SK-N-SH treated with all-trans-retinoic acid at 6 μM for 48 hours (cell line): ENCODE measurements at regions not wholly inside any gene's neighbourhood (a gene's known extent, or its start where the extent isn't known, plus 50 kb on each side); places are given as distances from the start of the nearest gene placed in this dataset.

Source experiments
- BACH2 ChIP-seq: fragments of 250-450 bp; sonication (Bioruptor Pico); IDR thresholded peaks from 2 replicates; pipeline ENCODE4 v1.9.0; 2021; ENCODE audit warnings: mild to moderate bottlenecking, borderline replicate concordance
- OSR1 ChIP-seq: fragments of 250-450 bp; sonication (Bioruptor Pico); IDR thresholded peaks from 2 replicates; pipeline ENCODE4 v1.8.0; 2022; ENCODE audit warnings: moderate library complexity, mild to moderate bottlenecking, inconsistent platforms
- TCF4 ChIP-seq: fragments of 250-450 bp; sonication (Bioruptor Pico); IDR thresholded peaks from 2 replicates; pipeline ENCODE4 v1.8.0; 2021; ENCODE audit warnings: mild to moderate bottlenecking, moderate library complexity, borderline replicate concordance
- TOX ChIP-seq: fragments of 250-450 bp; sonication (Bioruptor Pico); IDR thresholded peaks from 2 replicates; pipeline ENCODE4 v1.8.0; 2021; ENCODE audit warnings: mild to moderate bottlenecking, moderate library complexity, borderline replicate concordance
- ZFP30 ChIP-seq: fragments of 450-650 bp; formaldehyde crosslinking; IDR thresholded peaks from 2 replicates; pipeline ENCODE4 v1.5.0; 2022; ENCODE audit warnings: mild to moderate bottlenecking, moderate library complexity
- TF ChIP-seq, protein P1 (sequence below): fragments of 250-450 bp; sonication (Bioruptor Pico); IDR thresholded peaks from 2 replicates; pipeline ENCODE4 v1.8.0; 2020; ENCODE audit warnings: mild to moderate bottlenecking, moderate library complexity, borderline replicate concordance

DNA sequence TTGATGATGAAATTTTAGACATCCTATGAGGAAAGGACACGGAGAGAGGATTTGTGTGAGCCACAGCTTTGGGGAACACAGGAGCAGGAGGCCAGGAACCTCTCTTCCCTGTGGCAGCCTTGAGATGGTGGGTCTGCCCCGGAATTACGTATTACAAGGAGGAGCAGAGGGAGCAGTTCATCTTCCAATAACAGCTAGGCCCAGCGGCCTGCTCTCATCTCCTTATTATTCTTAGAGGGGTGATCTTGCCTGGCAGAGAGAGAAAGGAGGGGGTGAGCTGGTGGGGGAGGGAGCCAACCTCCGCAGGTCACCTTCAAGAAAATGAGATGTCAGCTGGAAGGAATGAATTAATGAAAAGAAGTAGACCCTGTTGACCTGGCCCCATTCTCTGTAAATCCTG, 305.8 kb downstream of the LRFN2 start:
- TF ChIP-seq TCF4, result no peak
- TF ChIP-seq BACH2 (CRISPR knock-in tag), result no peak
- TF ChIP-seq ZFP30 (CRISPR knock-in tag), result no peak
- TF ChIP-seq, protein P1, sequence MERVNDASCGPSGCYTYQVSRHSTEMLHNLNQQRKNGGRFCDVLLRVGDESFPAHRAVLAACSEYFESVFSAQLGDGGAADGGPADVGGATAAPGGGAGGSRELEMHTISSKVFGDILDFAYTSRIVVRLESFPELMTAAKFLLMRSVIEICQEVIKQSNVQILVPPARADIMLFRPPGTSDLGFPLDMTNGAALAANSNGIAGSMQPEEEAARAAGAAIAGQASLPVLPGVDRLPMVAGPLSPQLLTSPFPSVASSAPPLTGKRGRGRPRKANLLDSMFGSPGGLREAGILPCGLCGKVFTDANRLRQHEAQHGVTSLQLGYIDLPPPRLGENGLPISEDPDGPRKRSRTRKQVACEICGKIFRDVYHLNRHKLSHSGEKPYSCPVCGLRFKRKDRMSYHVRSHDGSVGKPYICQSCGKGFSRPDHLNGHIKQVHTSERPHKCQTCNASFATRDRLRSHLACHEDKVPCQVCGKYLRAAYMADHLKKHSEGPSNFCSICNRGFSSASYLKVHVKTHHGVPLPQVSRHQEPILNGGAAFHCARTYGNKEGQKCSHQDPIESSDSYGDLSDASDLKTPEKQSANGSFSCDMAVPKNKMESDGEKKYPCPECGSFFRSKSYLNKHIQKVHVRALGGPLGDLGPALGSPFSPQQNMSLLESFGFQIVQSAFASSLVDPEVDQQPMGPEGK (CRISPR knock-in tag), result no peak
- no peak for TF ChIP-seq OSR1 (CRISPR knock-in tag)
- TF ChIP-seq TOX (CRISPR knock-in tag), result no peak
